NAMALWA (cell line): ENCODE measurements at regions not wholly inside any gene's neighbourhood (a gene's known extent, or its start where the extent isn't known, plus 50 kb on each side); places are given as distances from the start of the nearest gene placed in this dataset.
"Not testable (repeated sequence)": the region's sequence is repeated elsewhere in the genome, so short reads cannot be mapped to it uniquely, and the experiment has no call there.

Source experiments
- DNase-seq: peaks from one replicate; pipeline ENCODE4 v3.0.0-alpha.2; 2015; ENCODE audit warnings: low spot score

DNA sequence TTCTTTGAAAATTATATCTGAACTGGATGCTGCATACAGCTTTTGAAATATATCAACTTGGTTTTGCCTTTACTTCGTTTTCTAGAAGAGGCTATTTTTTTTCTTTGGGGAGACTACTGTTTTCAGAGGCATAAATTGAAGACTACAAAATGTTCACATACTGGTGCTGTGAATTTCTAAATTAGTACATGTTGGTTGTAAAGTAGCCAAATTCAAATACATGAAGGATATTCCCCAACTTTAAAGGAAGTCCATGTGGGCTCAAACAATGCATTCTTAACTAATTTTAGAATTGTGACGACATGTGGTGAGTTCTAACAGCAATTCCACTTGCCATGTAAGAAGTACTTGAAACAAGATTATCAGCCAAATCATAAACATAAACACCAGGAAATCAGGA, 295.7 kb downstream of the TUSC7 start:
- DNase-seq, result no peak

DNA sequence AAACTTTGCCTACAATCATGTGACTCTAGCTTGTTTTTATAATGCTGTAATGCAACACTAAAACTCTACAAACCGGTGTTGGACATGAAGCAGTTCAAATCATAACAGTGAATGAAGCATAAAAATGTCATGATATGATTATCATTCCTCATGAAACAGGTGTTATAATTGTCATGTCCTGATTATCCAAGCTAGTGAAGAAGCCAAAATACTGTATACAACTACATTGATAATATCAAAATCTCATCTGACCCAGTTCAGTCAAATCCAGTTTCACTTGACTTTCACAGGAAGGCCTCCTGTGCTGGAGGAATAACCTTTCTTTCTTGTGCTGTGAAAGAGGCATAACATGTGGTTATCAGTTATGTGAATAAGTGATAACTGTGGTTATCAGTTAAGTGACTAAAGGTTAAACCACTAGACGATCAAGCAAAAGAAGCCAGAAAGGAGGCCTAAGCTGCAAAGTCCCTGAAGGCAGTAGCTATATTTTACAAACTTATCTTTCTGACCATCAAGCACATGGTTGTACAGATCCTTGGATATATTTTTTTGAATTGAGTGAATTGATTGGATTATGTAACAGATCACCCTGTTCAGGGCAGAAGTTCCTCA, 296.4 kb downstream of the TUSC7 start:
- no peak for DNase-seq

DNA sequence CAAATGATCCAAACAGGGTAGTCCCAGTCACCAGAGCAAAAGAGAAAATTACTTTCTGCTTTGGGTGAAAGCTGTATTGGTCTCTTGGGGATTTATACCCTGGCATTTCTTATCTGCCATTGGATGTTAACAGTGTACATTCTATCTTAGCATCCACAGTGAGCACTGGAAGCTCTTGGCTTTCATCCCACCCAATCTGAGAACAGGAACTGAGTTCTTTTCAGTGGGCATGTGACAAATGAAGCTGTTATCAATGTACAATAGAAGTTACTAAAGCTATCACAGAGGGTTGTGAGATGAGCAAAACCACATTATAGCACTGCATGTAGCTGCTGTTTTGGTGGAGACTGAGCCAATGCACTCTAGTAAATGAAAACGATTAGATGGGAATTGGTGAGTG, 300.7 kb downstream of the TUSC7 start:
- no peak for DNase-seq

DNA sequence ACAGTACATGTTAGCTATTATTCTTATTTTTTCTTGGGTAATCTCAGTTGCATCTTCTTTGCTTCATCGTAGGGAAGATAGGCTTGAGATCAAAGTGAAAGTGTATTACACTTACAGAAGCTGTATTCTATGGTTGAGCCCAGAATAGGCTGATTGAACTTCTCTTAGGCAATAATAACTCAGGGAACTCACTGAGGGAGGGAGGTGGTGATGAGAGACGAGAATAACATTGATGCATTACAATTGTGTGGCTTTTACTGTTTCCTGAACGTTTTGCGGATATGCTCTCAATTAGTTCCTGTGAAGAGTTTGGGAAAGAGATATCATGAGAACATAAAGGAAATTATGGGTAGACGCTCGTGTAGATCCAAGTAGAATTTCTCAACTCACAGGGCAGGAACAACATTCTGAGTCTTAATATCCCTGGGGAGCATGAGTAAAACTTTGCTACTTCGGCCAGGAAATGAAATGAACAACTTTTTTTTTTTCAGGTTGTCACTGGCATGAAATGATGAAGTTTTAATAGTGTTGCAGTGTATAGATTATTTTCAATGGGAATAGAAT, 302.2 kb downstream of the TUSC7 start:
- no peak for DNase-seq

DNA sequence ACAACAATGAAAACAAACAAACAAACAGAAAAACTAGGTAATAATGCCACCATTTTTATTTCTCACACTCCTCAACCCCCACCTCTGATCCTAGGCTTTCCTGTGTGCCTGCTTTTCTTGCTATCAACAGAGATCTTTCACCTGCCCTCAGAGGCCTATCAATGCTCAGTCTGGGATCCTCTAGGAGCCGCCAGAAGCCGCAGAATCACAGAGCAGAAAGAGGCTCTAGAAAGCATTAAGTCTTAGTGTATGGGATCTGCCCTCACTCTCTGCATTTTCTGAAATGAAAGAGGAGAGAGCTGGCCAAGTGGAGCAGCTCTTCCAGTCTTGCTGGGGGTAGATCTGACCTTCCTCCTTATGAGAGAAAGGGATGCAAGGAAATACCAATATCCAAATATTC, 306.8 kb downstream of the TUSC7 start:
- no peak for DNase-seq

DNA sequence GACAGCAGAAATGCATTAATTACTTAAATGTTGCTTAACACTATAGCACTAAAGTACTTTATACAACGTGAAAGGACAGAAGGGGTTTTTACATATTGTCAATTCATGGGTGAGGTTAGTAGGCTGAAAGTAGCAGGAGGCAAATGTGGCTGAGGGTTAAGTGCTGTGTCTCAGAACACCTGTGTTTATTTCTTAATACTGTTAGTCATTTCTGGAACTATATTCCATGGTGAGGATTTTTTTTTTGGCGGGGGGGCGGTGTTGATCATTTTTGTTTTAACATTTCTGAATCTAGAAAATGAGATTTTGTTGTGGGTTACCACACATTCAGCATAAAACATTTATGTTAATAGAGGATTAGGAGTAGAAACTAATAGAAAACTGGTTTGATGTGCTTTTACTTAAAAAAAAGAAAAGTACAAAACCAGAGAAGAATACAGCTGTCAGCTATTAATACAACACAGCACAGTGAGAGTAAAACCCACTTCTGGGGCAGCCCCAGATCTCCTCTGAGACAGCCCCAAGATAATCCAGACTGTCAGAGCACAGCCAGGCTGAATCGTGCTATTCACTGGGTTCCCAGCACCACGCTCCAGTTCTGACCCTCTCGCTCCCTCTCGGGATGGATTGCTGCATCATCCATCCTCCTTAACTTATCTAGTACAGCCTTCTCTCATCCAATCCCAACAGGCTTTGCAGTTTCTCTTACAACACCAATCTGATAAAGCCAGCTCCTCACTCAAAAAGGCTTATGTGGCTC, 307.7 kb downstream of the TUSC7 start:
- no peak for DNase-seq

DNA sequence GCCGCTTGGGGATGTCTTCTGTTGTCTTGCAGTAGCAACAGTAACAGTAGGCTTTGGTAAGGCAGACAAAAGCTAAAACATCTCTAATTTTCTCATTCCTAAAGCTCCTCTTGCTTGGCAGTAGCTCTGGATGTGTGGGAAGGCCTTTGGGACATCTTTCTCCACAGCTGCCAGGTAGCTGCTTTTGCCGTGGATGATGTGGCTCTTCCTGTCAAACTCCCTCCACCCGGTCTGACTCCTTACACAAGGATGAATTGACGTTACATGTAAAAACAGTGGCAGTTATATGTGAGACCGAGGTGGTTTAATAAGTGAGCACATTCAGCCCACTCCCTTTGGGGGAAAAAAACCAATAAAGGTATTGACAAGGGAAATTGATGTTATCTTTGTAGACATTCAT, 309.1 kb downstream of the TUSC7 start:
- DNase-seq, result no peak

DNA sequence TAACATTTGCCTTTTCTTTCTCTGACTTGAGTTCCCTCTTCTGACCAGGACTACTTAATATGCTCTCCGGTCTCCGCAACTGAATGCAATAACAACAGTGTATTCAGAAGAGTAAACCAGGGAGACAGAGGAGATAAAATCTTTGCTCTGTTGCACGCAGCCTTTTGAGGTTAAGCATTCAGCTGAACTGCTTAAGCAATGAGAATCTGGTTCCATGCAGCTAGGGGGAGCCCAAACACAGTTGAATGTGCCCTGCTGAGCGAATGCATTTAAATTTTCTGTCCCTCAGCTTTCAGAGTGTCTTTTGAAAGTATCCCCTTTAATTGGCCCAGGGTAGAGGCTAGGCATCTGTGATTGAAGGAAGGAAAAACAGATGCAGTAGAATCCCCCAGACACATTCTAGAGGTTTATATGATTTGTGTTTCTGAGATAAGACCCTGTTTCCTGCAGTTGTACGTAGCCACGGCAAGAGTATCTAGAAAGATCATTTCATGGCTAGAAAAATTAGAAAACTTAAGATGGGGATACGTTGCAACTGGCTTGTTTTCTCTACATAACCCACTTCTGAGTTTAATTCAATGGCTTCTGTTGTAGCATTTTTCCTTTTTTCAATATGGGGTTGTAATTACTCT, 309.6 kb downstream of the TUSC7 start:
- peak; percentile 65 for DNase-seq

DNA sequence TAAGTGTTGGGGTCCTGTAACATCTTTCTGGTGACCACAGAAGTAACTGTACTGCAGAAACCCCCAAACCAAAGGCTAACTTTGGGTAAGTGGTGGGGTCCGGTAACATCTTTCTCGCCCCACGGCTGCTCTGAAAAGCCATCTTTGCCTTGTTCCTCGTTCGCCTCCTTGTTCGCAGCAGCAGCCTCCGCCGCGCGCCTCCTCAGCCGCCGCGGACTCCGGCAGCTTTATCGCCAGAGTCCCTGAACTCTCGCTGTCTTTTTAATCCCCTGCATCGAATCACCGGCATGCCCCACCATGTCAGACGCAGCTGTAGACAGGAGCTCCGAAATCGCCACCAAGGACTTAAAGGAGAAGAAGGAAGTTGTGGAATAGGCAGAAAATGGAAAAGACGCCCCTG, 316.8 kb downstream of the TUSC7 start:
- no peak for DNase-seq

DNA sequence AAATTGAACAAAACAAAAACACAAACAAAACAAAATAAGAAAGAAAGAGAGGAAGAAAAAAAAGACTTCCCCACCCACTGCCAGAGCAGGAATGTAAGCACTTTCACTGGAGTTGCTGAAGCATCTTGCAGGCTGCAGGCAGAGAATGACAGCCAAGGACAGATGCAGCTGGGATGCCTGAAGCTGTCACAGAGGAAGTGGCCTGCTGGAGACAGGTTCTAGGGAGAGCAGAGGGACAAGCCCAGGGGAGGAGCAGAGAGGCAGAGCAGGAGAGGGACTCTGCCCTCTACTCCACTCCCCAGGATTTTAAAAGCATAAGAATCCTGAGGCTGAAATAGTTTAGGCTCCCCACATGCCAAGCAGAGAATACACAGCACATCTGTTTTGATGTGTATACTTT, 326.2 kb downstream of the TUSC7 start:
- DNase-seq, result no peak

DNA sequence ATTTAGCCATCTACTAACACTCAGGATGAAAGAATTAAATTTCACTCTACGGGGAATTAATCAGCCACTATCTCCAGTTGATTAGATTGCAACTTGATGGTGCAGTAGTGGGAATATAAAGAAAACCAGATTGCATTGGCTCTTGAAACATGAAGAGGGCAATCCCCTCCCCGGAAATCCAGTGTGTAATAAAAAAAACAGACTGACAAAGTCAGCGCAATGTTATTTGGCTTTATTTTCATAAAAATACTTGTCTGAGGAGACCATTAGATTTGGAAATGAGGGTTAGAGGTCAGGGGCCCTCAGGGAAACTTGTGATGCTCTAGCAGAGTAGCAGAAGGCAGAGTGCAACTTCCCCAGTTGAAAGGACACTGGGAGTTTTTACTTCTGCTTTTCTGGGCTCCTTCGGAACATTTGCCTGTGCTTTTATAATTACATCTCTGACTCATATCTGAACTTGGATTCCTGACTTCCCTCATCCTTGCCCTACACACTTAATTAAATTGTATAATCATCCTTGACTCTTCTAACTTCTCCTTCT, 326.8 kb downstream of the TUSC7 start:
- DNase-seq, result no peak

DNA sequence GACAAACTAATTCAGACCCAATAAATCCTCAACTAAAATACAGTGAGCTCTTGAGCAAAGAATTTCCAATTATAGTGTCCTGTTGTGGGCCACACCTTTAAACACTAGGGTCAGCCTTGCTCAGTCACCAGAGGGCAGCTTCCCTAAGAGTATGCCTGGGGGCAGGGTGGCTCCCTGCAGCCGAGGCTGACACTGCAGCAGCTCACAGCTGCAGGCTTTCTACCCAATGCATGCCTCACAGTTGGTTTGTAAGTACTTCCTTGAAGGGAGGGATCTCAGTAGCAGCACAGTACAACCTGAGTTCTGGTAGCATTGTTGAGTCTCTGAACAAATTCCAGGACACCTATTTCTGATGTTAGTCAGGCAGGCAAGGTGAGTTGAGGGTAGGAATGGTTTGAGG, 335.6 kb downstream of the TUSC7 start:
- DNase-seq, result no peak

DNA sequence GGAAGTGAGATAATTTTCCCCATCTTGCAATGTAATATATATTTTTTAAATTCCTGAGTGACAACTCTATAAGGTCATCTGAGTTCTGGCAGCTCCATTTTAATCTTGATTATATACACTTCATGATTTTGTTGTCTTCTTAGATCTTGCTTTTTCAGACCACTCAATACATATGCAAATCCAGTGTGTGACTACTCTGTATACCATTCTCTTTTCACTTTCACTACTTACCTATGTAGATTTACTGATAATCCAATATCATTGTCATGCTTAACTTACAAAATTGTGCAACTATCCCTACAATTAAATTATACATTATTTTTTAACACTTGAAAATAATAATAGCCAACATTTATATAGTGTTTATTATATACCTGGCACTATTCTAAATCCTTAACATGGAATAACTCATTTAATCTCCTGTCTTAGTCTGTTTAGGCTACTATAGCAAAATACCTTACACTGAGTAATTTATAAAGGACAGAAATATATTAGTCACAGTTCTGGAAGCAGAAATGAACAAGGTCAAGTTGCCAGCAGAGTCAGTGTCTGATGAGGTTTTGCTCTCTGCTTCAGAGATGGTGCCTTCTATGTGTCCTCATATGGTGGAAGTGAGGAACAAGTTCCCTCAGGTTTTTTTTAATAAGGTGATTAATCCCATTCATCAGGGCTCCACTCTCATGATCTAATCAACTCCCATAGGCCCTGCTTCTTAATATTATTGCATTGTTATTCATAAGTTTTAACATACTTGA, 338.5 kb downstream of the TUSC7 start:
- DNase-seq, result no peak

DNA sequence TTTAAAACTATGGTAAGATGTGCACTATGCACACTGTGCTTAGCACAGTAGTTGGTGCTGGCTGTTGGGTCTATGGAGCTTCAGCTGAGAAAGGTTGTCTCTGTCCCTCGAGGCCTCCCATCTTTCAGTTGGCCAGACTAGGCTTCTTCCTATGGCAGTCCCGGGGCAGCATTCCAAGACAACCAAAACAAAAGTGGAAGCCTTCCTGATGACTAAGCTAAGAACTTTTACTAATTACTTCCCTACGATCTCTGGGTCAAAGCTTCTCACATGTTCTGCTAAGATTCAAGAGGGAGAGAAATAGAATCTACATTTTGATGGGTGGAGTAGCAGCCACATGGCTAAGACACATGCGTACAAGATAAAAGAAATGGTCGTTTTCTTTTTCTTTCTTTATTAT, 342.8 kb downstream of the TUSC7 start:
- no peak for DNase-seq

DNA sequence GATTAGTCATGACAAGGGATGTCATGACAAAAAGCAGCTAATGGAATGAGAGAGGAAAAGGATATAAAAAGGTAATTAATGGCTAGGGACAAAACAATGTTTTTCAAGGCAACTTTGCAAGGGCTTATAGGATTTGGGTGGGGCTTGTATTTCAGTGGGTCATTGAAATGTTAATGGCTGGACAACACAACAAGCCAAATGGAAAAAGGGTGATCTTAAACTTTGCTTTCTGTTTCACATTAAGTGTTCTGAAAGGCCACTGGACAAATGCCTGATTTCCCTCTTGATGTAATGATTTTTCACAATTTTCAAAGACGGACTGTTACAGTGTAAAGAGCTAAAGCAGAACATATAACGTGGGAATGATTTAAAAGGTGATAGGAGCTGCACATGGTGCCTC, 345.0 kb downstream of the TUSC7 start:
- DNase-seq, result no peak

DNA sequence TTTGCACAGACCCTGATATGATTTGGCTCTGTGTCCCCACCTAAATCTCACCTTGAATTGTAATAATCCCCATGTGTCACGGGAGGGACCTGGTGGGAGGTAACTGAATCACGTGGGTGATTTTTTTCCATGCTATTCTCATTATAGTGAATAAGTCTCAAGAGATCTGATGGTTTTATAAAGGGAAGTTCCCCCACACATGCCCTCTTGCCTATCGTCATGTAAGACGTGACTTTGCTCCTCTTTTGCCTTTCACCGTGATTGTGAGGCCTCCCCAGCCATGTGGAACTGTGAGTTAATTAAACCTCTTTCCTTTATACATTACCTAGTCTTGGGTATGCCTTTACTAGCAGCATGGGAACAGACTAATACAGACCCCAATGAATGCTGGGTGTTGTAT, 347.4 kb downstream of the TUSC7 start:
- not testable (repeated sequence) for DNase-seq

DNA sequence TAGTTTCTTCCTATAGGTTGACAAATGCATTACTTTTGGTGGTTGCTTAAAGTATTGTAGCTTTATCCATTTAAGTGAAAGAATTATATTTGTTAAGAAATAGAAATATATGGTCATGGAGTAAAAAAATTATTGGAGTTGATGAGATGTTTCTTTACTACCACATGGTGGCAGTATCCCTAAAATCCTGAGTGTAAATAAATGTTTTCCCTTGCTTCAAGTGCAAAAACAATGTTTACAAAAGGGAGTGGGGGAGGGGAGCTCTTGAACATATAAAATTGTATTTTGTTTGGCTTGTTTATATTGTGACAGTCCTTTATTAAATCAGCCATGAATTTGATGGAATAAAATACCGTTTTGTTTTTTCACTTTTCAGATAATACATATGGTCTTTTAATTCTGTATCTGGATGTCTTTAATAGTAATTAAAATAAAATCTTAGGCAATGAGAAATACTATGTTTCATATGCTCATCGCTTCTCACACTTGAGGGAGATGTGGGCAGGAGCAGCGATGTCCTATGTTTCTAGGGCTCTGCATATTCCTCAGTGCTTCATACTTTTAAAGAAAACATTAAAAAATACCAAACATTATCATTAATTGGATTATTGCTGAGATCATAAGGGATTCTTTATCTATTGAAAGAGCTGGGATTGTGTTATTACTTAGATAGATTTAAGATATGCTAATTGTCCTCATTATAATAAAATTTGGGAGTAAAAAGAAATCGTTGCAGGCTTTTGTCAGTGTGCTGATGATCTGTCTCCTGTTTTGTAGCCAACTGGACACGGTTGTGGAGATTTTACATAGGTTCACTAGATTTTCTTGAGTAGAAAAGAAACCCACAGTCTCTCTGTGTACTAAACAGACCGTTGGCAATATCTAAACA, 349.7 kb downstream of the TUSC7 start:
- peak; percentile 44 for DNase-seq

DNA sequence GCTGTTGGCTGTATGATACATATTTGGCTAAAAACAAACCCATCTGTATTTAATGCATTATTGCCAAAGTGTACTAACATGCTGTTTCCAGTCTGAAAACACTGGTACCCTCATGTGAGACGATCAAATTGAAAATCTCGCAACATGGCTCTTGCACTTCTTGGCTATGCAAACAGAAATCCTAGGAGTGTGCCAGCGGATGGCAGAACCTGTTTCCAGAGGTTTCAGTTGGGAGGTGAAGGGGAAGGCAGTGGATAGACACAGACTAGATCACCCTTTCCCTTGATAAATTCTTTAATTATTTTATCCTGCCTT, 350.3 kb downstream of the TUSC7 start:
- DNase-seq, result no peak

DNA sequence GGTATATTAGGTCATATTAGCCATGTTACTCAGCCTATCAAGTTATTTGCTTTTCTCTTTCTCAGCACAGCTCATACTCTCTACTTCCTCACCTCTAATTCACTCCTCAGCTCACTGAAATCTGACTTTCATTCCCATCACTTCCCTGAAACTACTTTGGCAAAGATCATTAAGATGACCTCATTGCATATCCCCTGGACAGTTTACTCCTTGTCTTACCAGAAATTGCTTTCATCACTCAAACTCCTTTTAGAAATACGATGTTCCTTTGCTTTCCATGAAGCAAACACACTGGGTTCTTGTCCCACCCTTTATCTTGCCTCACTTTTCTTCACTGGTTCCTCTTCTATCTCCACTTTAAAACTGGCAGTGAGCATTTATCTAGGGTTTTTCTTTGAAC, 354.4 kb downstream of the TUSC7 start:
- DNase-seq, result no peak

DNA sequence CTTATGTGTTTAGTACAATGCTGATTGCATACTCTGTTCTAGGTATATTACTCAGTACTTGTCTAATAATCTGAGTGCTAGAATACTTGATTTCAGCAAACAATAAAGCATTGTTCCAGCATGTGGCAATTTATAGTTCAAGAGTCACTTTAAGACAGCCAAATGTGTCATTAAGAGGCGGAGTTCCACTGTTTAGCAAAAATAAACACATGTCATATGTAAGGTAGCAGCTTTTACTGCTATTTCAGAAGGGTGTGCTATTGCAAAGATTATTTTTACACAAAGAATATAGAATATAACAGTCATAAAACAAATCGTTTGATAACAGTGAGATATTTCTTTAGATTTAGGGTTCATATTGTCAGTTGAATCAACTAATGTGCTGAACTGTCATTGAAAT, 358.7 kb downstream of the TUSC7 start:
- no peak for DNase-seq

DNA sequence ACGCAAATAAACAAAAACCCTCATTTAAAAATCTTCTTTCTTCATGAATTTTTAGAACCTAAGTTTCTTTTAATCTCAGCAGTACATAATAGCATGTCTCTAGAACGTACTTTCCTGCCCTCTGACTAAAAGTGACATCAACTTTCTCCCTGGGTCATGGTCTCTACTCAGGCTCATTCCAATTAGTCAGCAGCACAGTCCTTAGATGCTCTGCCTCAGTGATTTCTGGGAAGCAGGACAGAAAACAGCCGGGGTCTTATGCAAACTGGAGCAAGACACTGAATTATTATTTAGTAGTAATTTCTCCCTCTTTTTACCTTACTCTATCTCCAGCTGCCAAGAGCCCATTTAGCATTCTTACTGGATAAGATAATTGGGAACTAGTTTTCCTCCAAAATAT, 365.2 kb downstream of the TUSC7 start:
- DNase-seq, result no peak
